ENCODE measurements at regions not wholly inside any gene's neighbourhood (a gene's known extent, or its start where the extent isn't known, plus 50 kb on each side); places are given as distances from the start of the nearest gene placed in this dataset.
A peak's percentile ranks its signal among the peaks of the same experiment; 100 is the strongest.

DNA sequence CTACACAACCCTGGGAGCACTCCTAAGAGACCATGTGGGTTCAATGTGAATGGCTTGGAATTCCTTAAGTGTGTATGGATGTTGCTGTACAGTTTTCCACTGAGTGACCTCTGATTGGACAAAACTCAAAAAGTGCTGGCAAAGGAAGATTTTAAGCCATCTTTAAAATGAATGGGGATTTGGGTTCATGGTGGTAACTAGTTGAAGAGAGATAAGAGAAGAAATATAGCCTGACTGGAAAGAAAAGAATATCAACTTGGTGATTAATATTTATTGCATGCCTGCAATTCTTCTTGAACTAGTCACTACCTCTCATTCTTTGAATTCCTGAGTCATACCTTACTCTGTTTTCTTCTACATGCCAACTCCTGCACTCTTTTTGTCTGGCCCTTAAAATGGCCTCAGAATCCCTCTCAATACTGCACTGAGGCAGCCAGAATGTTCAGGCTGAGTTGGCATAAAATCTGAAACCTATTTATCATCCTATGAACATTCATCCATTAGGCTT, 124.7 kb downstream of the RPL22L1 start (continued):
- TF ChIP-seq, protein P1, sequence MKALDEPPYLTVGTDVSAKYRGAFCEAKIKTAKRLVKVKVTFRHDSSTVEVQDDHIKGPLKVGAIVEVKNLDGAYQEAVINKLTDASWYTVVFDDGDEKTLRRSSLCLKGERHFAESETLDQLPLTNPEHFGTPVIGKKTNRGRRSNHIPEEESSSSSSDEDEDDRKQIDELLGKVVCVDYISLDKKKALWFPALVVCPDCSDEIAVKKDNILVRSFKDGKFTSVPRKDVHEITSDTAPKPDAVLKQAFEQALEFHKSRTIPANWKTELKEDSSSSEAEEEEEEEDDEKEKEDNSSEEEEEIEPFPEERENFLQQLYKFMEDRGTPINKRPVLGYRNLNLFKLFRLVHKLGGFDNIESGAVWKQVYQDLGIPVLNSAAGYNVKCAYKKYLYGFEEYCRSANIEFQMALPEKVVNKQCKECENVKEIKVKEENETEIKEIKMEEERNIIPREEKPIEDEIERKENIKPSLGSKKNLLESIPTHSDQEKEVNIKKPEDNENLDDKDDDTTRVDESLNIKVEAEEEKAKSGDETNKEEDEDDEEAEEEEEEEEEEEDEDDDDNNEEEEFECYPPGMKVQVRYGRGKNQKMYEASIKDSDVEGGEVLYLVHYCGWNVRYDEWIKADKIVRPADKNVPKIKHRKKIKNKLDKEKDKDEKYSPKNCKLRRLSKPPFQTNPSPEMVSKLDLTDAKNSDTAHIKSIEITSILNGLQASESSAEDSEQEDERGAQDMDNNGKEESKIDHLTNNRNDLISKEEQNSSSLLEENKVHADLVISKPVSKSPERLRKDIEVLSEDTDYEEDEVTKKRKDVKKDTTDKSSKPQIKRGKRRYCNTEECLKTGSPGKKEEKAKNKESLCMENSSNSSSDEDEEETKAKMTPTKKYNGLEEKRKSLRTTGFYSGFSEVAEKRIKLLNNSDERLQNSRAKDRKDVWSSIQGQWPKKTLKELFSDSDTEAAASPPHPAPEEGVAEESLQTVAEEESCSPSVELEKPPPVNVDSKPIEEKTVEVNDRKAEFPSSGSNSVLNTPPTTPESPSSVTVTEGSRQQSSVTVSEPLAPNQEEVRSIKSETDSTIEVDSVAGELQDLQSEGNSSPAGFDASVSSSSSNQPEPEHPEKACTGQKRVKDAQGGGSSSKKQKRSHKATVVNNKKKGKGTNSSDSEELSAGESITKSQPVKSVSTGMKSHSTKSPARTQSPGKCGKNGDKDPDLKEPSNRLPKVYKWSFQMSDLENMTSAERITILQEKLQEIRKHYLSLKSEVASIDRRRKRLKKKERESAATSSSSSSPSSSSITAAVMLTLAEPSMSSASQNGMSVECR (CRISPR knock-in tag; IDR thresholded peaks at IDR 0.05), result no peak
- peak; percentile 77; the same call in 1 of the 2 replicates for TF ChIP-seq C11orf30 (IDR thresholded peaks at IDR 0.05; ENCODE audit: low read depth)
- TF ChIP-seq PTBP1 (IDR thresholded peaks at IDR 0.05; ENCODE audit: low read depth, low read length), result no peak
- TF ChIP-seq ZNF316 (IDR thresholded peaks at IDR 0.05), result peak; percentile 82
- TF ChIP-seq CCAR2 (IDR thresholded peaks at IDR 0.05; ENCODE audit: low read depth, low read length), result no peak

DNA sequence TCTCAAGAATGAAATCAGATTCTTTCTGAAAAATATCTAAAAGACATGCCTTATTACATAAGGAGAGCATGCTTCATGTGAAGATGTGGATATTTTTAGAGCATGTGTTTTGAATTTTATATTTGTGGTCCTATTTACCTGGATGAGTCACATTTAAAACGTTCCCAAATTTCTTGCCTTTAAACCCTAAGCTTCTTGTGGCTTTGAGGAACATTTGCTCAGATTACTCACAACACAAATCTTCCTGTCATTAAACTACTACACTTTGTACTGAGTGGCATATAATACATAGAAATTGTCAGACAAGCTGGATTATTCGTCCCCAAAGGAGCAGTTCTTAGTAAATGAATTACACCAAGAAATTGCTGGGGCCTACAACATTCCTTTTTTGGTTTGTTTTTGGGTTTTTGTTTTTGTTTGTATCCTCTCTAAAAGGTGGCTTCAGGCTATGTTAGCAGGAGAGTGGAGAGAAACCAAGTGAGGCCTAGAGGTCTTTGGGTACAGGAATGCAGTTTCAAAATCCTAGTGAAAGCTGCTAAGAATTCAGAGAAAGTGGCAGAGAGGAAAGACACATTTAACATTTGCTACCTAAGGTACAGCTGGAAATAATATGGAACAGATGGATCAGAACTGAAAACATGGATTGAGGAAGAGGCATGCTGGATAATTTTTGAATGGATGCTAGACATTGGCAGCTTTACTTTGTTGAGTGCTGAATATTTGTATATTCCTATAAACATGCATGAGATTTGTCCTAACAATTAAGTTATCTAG, 128.1 kb downstream of the RPL22L1 start:
- Histone ChIP-seq H3K79me2 (ENCODE audit: control insufficient read depth, insufficient read depth, low read length) (no peaks in the 10 kb centered on the region), H3K9ac (ENCODE audit: insufficient read depth in 1 of 2, low read depth in 2 of 2, low read length in 2 of 2) (no peak overlapping the region), H3K36me3 (ENCODE audit: control insufficient read depth, insufficient read depth, low read length) (no peaks in the 10 kb centered on the region), H3K9me3 (replicated peaks; ENCODE audit: control insufficient read depth, insufficient read depth, low read depth, low read length) (no peaks in the 10 kb centered on the region), H3K4me2 (ENCODE audit: insufficient read depth, low read length) (no peak overlapping the region), H3K4me3 (no peak overlapping the region), H3K27ac (ENCODE audit: extremely low read depth, low read depth, low read length) (no peak overlapping the region), H4K20me1 (replicated peaks; ENCODE audit: control insufficient read depth, insufficient read depth, low read length) (no peaks in the 10 kb centered on the region), H3K9me1 (ENCODE audit: control insufficient read depth, insufficient read depth, low read length) (no peaks in the 10 kb centered on the region), H2AFZ (ENCODE audit: low read depth, low read length) (peak overlapping the region; percentile 84), H3K27me3 (ENCODE audit: control insufficient read depth in 2 of 2, insufficient read depth in 2 of 2, low read length in 2 of 2) (no peaks in the 10 kb centered on the region), H3K4me1 (replicated peaks in 1 of 2; ENCODE audit: control insufficient read depth in 2 of 2, insufficient read depth in 2 of 2, low read length in 2 of 2) (peaks cover 0 to 21% of the 10 kb centered on the region in 2 experiments; a peak in 3 of 5 replicates)
- in situ Hi-C loops (cut with MboI), result no loop called here
- ATAC-seq (0 out of 3 replicates have a peak, but pooled peaks have one; percentile 15), FAIRE-seq (no peak), DNase-seq (ENCODE audit: extremely low read depth in 1 of 4, low spot score in 3 of 4) (no peak)
- no TSS peak for BruUV-seq (replicated peaks)
- 13% methylated on average over 2 of the region's 2 CpGs for WGBS (ENCODE audit: insufficient coverage, low coverage, missing lambda C conversion rate)
- CTCF ChIA-PET (ENCODE audit: low intra/inter-chr PET ratio), result interaction anchor here (0.7 kb wide), 1 partner anchor 10 kb away, joined by 3 read pairs; no protein-coding TSS in a partner anchor
- intact Hi-C loops (cut with micrococcal nuclease), result no loop called here
- POLR2A ChIA-PET, result interaction anchor here (0.7 to 3.7 kb wide), 5 partner anchors 10 to 128 kb away, joined by 3 to 18 read pairs (median 3); no protein-coding TSS in a partner anchor
- TF ChIP-seq ZNF717 (CRISPR knock-in tag; IDR thresholded peaks at IDR 0.05), result no peak
- no peak for TF ChIP-seq HOXB6 (CRISPR knock-in tag; IDR thresholded peaks at IDR 0.05; ENCODE audit: borderline replicate concordance)
- TF ChIP-seq MEIS2 (IDR thresholded peaks at IDR 0.05; ENCODE audit: partially characterized antibody), result peak; percentile 34
- TF ChIP-seq FOXA1 (IDR thresholded peaks at IDR 0.05; ENCODE audit: borderline replicate concordance), result no peak
- TF ChIP-seq, protein P2, sequence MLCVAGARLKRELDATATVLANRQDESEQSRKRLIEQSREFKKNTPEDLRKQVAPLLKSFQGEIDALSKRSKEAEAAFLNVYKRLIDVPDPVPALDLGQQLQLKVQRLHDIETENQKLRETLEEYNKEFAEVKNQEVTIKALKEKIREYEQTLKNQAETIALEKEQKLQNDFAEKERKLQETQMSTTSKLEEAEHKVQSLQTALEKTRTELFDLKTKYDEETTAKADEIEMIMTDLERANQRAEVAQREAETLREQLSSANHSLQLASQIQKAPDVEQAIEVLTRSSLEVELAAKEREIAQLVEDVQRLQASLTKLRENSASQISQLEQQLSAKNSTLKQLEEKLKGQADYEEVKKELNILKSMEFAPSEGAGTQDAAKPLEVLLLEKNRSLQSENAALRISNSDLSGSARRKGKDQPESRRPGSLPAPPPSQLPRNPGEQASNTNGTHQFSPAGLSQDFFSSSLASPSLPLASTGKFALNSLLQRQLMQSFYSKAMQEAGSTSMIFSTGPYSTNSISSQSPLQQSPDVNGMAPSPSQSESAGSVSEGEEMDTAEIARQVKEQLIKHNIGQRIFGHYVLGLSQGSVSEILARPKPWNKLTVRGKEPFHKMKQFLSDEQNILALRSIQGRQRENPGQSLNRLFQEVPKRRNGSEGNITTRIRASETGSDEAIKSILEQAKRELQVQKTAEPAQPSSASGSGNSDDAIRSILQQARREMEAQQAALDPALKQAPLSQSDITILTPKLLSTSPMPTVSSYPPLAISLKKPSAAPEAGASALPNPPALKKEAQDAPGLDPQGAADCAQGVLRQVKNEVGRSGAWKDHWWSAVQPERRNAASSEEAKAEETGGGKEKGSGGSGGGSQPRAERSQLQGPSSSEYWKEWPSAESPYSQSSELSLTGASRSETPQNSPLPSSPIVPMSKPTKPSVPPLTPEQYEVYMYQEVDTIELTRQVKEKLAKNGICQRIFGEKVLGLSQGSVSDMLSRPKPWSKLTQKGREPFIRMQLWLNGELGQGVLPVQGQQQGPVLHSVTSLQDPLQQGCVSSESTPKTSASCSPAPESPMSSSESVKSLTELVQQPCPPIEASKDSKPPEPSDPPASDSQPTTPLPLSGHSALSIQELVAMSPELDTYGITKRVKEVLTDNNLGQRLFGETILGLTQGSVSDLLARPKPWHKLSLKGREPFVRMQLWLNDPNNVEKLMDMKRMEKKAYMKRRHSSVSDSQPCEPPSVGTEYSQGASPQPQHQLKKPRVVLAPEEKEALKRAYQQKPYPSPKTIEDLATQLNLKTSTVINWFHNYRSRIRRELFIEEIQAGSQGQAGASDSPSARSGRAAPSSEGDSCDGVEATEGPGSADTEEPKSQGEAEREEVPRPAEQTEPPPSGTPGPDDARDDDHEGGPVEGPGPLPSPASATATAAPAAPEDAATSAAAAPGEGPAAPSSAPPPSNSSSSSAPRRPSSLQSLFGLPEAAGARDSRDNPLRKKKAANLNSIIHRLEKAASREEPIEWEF (CRISPR knock-in tag; IDR thresholded peaks at IDR 0.05), result no peak

All from K562 (cell line).